GM23338 (cell line): ENCODE measurements at regions not wholly inside any gene's neighbourhood (a gene's known extent, or its start where the extent isn't known, plus 50 kb on each side); places are given as distances from the start of the nearest gene placed in this dataset.
A peak's percentile ranks its signal among the peaks of the same experiment; 100 is the strongest.

Experiments
- ATAC-seq: fragments of 200-7000 bp; cut with Tn5 transposase; 3 replicates; pipeline ENCODE4 v1.9.1; 2020
- DNase-seq: peaks from one replicate; pipeline ENCODE4 v3.0.0-alpha.2; 2015; ENCODE audit warnings: low spot score
- H2AFZ ChIP-seq: fragments of 200-600 bp; sonication (generic); 2 replicates; pipeline ENCODE4 v1.8.0; 2016; ENCODE audit warnings: antibody characterized with exemption, mild to moderate bottlenecking, moderate library complexity
- H3F3A ChIP-seq: fragments of 200-600 bp; sonication (generic); replicated peaks from 2 replicates; pipeline ENCODE4 v1.8.0; 2017; ENCODE audit warnings: antibody characterized with exemption, mixed run types, low read depth
- H3K27ac ChIP-seq: fragments of 200-600 bp; sonication (generic); 2 replicates; pipeline ENCODE4 v1.6.1; 2016; ENCODE audit warnings: low read depth
- H3K27me3 ChIP-seq: fragments of 200-600 bp; sonication (generic); 2 replicates; pipeline ENCODE4 v1.8.0; 2016; ENCODE audit warnings: mild to moderate bottlenecking, mixed run types, moderate library complexity; ENCODE audit not compliant: insufficient read depth
- H3K36me3 ChIP-seq: fragments of 200-600 bp; sonication (generic); 2 replicates; pipeline ENCODE4 v1.8.0; 2016; ENCODE audit warnings: mild to moderate bottlenecking; ENCODE audit not compliant: insufficient read depth
- H3K4me1 ChIP-seq: fragments of 200-600 bp; sonication (generic); 2 replicates; pipeline ENCODE4 v1.8.0; 2016; ENCODE audit warnings: mild to moderate bottlenecking, moderate library complexity; ENCODE audit not compliant: insufficient read depth
- H3K4me2 ChIP-seq: fragments of 200-600 bp; sonication (generic); 2 replicates; pipeline ENCODE4 v1.7.1; 2017; ENCODE audit warnings: mixed run types
- H3K4me3 ChIP-seq: fragments of 200-600 bp; sonication (generic); 2 replicates; pipeline ENCODE4 v1.6.1; 2016; ENCODE audit warnings: mixed run types
- H3K79me2 ChIP-seq: fragments of 200-600 bp; sonication (generic); replicated peaks from 2 replicates; pipeline ENCODE4 v1.8.0; 2017; ENCODE audit warnings: mild to moderate bottlenecking; ENCODE audit not compliant: insufficient read depth
- H3K9me2 ChIP-seq: fragments of 200-600 bp; sonication (generic); 2 replicates; pipeline ENCODE4 v1.8.0; 2017; ENCODE audit not compliant: insufficient read depth
- H4K20me1 ChIP-seq: fragments of 200-600 bp; sonication (generic); replicated peaks from 2 replicates; pipeline ENCODE4 v1.8.0; 2017; ENCODE audit warnings: mild to moderate bottlenecking; ENCODE audit not compliant: insufficient read depth
- H3K27ac Mint-ChIP-seq: 2 replicates; pipeline ENCODE4 v1.8.0; 2020; ENCODE audit warnings: inconsistent platforms, mild to moderate bottlenecking, moderate library complexity, mixed read lengths
- H3K27me3 Mint-ChIP-seq: 3 replicates; pipeline ENCODE4 v1.8.0; 2022; ENCODE audit warnings: low read depth, mild to moderate bottlenecking, moderate library complexity, mixed read lengths, inconsistent platforms; ENCODE audit not compliant: insufficient read depth, poor library complexity
- H3K36me3 Mint-ChIP-seq: 3 replicates; pipeline ENCODE4 v1.8.0; 2021; ENCODE audit warnings: low read depth, mild to moderate bottlenecking, inconsistent platforms, moderate library complexity, mixed read lengths
- H3K4me1 Mint-ChIP-seq: 3 replicates; pipeline ENCODE4 v1.8.0; 2020; ENCODE audit warnings: mild to moderate bottlenecking, inconsistent platforms, mixed read lengths
- H3K4me3 Mint-ChIP-seq: 3 replicates; pipeline ENCODE4 v1.8.0; 2021; ENCODE audit warnings: moderate library complexity, mild to moderate bottlenecking, inconsistent platforms, mixed read lengths
- H3K9me3 Mint-ChIP-seq: 3 replicates; pipeline ENCODE4 v1.8.0; 2020; ENCODE audit warnings: moderate library complexity, mild to moderate bottlenecking, inconsistent platforms, mixed read lengths
- CREB1 ChIP-seq: fragments of 250-450 bp; sonication (Bioruptor Pico); IDR thresholded peaks from 2 replicates; pipeline ENCODE4 v1.5.0; 2020; ENCODE audit warnings: low read depth, mild to moderate bottlenecking, moderate library complexity
- EZH2 ChIP-seq: fragments of 200-600 bp; sonication (generic); IDR thresholded peaks from one replicate; pipeline ENCODE4 v1.8.0; 2017; ENCODE audit warnings: antibody characterized with exemption, mild to moderate bottlenecking, low read depth; ENCODE audit not compliant: unreplicated experiment
- JUNB ChIP-seq: IDR thresholded peaks from one replicate; pipeline ENCODE4 v1.6.1; 2016; ENCODE audit warnings: antibody characterized with exemption; ENCODE audit not compliant: unreplicated experiment
- NANOG ChIP-seq: IDR thresholded peaks from 2 replicates; pipeline ENCODE4 v1.6.1; 2016; ENCODE audit warnings: antibody characterized with exemption, borderline replicate concordance
- POLR2AphosphoS5 ChIP-seq: IDR thresholded peaks from 2 replicates; pipeline ENCODE4 v1.6.1; 2016; ENCODE audit warnings: antibody characterized with exemption, low read depth
- ZNF114 ChIP-seq: fragments of 250-450 bp; sonication (Bioruptor Pico); IDR thresholded peaks from 2 replicates; pipeline ENCODE4 v1.5.0; 2020; ENCODE audit warnings: mild to moderate bottlenecking, moderate library complexity
- ZNF462 ChIP-seq: fragments of 250-450 bp; sonication (Bioruptor Pico); IDR thresholded peaks from 2 replicates; pipeline ENCODE4 v1.5.0; 2020; ENCODE audit warnings: mild to moderate bottlenecking, moderate library complexity
- TF ChIP-seq, protein P1 (sequence below): IDR thresholded peaks from one replicate; pipeline ENCODE4 v1.6.1; 2018; ENCODE audit warnings: antibody characterized with exemption; ENCODE audit not compliant: unreplicated experiment

DNA sequence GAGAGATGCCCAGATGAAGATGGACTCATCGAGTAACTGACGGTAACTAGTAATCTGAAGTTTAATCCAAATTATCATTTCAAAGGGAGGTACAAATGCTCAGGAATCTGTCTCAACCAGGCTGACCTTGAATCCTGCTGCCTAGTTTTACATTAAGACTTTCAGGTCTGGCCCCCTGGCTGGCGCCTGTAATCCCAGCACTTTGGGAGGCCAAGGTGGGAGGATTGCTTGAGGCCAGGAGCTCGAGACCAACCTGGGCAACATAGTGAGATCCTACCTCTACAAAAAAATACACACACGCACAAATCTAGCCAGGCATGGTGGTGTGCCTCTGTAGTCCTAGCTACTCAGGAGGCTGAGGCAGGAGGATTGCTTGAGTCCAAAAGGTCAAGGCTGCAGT lies 95.7 kb upstream of the AKT3 start:
- Mint-ChIP-seq H3K27me3 (peaks cover 18% of the 10 kb centered on the region), H3K9me3 (no peaks in the 10 kb centered on the region)

DNA sequence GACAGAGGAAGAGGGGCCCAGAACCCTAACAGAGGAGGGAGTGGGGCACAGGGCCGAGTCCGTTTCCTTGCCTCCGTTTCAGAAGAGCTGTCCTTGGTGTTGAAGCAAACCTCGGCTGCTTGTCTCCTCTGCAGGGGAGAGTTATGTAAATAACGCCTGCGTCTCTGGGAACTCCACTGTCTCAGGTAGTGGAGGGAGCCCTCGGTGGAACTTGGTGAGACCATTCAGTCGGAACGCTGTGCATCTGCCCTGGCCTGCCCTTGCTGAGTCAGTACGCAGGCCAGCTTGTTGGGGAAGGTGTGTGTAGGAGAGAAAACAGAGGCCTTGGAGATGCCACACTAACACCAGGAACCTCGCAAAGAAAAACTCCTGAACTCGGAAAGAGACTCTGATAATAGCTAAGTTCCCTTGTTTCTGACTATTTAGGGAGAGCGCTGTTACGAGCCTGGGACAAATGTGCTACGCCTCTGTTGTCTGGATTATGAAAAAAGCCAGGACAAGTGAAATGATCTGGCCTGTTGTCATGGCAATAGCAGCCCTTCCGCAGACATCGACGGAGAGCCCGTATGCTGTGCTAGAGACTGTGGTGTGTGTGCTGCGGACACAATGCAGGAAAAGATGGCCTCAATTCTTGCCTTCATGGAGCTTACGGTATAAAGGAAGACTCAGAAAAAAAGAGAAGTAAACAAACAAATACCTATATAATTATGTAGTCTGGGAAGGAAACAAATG lies 94.6 kb upstream of the AKT3 start:
- H3K4me3 Mint-ChIP-seq, result peak overlapping the region; percentile 36; the same call in 2 of the 3 replicates
- no peaks in the 10 kb centered on the region for H3K9me3 Mint-ChIP-seq
- Histone ChIP-seq H3K36me3 (no peaks in the 10 kb centered on the region), H3K27me3 (peaks cover 23% of the 10 kb centered on the region), H2AFZ (peak overlapping the region; percentile 53; the same call in 1 of the 2 replicates), H3F3A (no peaks in the 10 kb centered on the region), H4K20me1 (no peaks in the 10 kb centered on the region), H3K4me2 (peak overlapping the region; percentile 74), H3K9me2 (0 out of 2 replicates have a peak, but pooled peaks cover 3% of the 10 kb centered on the region), H3K79me2 (no peaks in the 10 kb centered on the region), H3K27ac (no peak overlapping the region), H3K4me3 (peak overlapping the region; percentile 45), H3K4me1 (peaks cover 24% of the 10 kb centered on the region)
- peaks cover 29% of the 10 kb centered on the region for H3K4me1 Mint-ChIP-seq
- no peak overlapping the region for H3K27ac Mint-ChIP-seq
- DNase-seq (peak; percentile 89), ATAC-seq (peak; percentile 83)
- peaks cover 18% of the 10 kb centered on the region for H3K27me3 Mint-ChIP-seq
- TF ChIP-seq POLR2AphosphoS5, result no peak
- no peak for TF ChIP-seq ZNF114 (CRISPR knock-in tag)
- 0 out of 2 replicates have a peak, but pooled peaks have one; percentile 12 for TF ChIP-seq NANOG
- TF ChIP-seq, protein P1, sequence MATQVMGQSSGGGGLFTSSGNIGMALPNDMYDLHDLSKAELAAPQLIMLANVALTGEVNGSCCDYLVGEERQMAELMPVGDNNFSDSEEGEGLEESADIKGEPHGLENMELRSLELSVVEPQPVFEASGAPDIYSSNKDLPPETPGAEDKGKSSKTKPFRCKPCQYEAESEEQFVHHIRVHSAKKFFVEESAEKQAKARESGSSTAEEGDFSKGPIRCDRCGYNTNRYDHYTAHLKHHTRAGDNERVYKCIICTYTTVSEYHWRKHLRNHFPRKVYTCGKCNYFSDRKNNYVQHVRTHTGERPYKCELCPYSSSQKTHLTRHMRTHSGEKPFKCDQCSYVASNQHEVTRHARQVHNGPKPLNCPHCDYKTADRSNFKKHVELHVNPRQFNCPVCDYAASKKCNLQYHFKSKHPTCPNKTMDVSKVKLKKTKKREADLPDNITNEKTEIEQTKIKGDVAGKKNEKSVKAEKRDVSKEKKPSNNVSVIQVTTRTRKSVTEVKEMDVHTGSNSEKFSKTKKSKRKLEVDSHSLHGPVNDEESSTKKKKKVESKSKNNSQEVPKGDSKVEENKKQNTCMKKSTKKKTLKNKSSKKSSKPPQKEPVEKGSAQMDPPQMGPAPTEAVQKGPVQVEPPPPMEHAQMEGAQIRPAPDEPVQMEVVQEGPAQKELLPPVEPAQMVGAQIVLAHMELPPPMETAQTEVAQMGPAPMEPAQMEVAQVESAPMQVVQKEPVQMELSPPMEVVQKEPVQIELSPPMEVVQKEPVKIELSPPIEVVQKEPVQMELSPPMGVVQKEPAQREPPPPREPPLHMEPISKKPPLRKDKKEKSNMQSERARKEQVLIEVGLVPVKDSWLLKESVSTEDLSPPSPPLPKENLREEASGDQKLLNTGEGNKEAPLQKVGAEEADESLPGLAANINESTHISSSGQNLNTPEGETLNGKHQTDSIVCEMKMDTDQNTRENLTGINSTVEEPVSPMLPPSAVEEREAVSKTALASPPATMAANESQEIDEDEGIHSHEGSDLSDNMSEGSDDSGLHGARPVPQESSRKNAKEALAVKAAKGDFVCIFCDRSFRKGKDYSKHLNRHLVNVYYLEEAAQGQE, result peak; percentile 93
- TF ChIP-seq JUNB, result no peak
- TF ChIP-seq ZNF462 (CRISPR knock-in tag), result no peak
- no peaks in the 10 kb centered on the region; the same call in 2 of the 3 replicates for H3K36me3 Mint-ChIP-seq

More for the DNA sequence above, 95.7 kb upstream of the AKT3 start:
- Histone ChIP-seq H3K9me2 (no peaks in the 10 kb centered on the region), H3K4me1 (peaks cover 24% of the 10 kb centered on the region), H3K4me3 (no peak overlapping the region), H3F3A (no peaks in the 10 kb centered on the region), H4K20me1 (no peaks in the 10 kb centered on the region), H2AFZ (no peak overlapping the region), H3K79me2 (no peaks in the 10 kb centered on the region), H3K27me3 (peaks cover 23% of the 10 kb centered on the region), H3K4me2 (no peak overlapping the region), H3K27ac (no peak overlapping the region), H3K36me3 (no peaks in the 10 kb centered on the region)
- no peak for ATAC-seq
- TF ChIP-seq JUNB (no peak), ZNF114 (CRISPR knock-in tag) (no peak), CREB1 (CRISPR knock-in tag) (no peak), EZH2 (no peak), NANOG (no peak)
- Mint-ChIP-seq H3K36me3 (no peaks in the 10 kb centered on the region; the same call in 2 of the 3 replicates), H3K4me1 (peaks cover 29% of the 10 kb centered on the region), H3K27ac (no peak overlapping the region), H3K4me3 (no peak overlapping the region)
- DNase-seq, result no peak
